ENCODE measurements at regions not wholly inside any gene's neighbourhood (a gene's known extent, or its start where the extent isn't known, plus 50 kb on each side); places are given as distances from the start of the nearest gene placed in this dataset.

GRCh38 chr2:156077041-156077742 is 255.3 kb downstream of the NR4A2 start:
- no peak for TF ChIP-seq POLR2A (IDR thresholded peaks at IDR 0.05)
- TF ChIP-seq EP300 (IDR thresholded peaks at IDR 0.05) = no peak
- no peak for TF ChIP-seq CTCF (IDR thresholded peaks at IDR 0.05)

Measured in gastroesophageal sphincter (tissue), 3 donors.